ENCODE measurements at regions not wholly inside any gene's neighbourhood (a gene's known extent, or its start where the extent isn't known, plus 50 kb on each side); places are given as distances from the start of the nearest gene placed in this dataset.

DNA sequence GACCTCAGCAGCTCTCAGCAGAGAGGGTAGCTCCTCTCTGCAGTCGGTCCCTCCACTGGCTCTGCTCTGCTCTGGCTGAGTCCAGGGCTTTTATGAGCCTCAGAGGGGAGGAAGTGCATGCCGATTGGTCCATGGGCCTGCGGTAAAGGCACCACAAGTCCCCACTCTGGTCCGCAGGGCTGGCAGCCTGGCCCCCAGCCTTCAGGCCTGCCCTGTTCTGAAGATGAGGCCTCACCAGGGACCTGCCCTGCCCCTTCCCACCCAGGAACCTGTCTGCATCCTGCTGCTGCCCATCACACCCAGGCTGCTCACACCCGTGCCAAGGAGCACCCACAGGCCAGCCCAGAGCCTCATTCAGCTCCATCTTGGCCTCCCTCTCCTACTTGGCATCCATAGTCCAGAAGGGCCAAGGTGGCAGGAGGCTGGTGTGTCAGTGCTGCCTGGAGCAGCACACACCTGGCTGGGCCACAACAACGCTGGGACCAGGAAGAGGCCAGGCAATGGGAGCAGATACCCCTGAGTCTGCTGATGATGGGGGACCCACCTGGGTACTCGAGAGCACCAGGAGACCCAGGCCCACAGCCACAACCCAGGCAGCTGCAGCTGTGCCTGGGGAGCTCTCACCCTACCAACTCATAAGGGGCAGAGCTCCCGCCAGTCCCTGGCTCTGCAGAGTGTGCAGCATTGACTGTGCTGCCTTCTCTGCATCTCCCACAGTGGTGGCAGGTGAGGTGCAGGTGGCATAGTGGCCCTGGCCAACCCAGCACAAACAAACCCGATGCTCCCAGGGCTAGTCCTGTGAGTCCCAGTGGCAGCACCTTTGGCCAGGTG is 191.9 kb upstream of the NUDT6 start:
- Histone ChIP-seq H3K9me3 (ENCODE audit: insufficient read depth, low read depth, low read length) (peaks cover 15% of the 10 kb centered on the region; the same call in 1 of the 2 replicates), H3K4me1 (ENCODE audit: insufficient read depth, low read length) (no peaks in the 10 kb centered on the region), H3K27me3 (ENCODE audit: insufficient read depth, low read length) (no peaks in the 10 kb centered on the region), H3K9ac (ENCODE audit: low read depth, low read length) (no peak overlapping the region), H3K27ac (ENCODE audit: low read depth, low read length) (no peak overlapping the region), H3K4me3 (ENCODE audit: low read length) (no peak overlapping the region), H3K36me3 (ENCODE audit: insufficient read depth, low read length) (0 out of 2 replicates have a peak, but pooled peaks cover 2% of the 10 kb centered on the region)
- 95% methylated on average over 9 of the region's 9 CpGs for WGBS

DNA sequence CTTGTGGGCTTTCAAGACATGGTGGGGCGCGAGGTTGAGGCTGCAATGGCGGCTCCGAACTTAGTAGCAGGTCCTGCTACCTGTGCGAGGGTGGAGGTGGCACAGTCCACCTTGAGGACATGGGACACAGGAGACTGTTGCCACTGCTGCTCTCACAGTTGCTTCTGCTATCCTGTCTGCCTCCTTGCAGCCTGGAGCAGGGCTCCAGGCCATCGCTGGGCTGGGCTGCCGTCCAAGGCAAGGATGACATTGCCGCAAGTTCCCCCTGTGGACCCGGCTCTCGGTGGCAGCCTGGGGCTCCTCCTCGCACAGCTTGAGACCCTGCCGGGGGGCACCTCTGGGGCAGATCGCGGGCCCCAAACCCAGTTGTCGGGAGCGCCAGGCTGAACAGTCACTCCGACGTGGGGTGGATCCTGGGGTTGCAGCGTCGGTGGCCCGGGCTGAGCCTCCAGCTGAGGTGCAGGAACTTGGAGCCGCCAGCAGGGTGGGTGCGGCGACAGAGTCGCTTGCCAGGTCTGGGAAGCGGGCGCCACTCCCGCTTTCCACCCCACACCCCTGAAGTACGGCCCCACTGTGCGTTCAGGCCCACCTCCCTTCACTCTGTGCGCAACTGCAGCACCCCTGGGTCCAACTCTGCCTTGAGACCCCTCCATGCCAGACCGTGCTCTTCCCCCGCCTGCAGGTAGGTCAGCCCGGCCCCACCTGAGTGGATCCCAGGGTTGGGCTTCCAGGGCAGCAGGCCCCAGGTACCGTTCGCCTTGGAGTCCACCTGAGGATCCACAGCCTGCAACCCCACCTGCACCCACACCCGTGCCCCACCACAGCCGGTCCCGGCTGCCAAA is 192.7 kb upstream of the NUDT6 start:
- Histone ChIP-seq H3K4me3 (ENCODE audit: low read length) (no peak overlapping the region), H3K36me3 (ENCODE audit: insufficient read depth, low read length) (0 out of 2 replicates have a peak, but pooled peaks cover 2% of the 10 kb centered on the region), H3K4me1 (ENCODE audit: insufficient read depth, low read length) (no peaks in the 10 kb centered on the region), H3K27me3 (ENCODE audit: insufficient read depth, low read length) (no peaks in the 10 kb centered on the region), H3K9me3 (ENCODE audit: insufficient read depth, low read depth, low read length) (peaks cover 15% of the 10 kb centered on the region; the same call in 1 of the 2 replicates), H3K9ac (ENCODE audit: low read depth, low read length) (no peak overlapping the region), H3K27ac (ENCODE audit: low read depth, low read length) (no peak overlapping the region)
- 96% methylated on average over 39 of the region's 39 CpGs for WGBS

DNA sequence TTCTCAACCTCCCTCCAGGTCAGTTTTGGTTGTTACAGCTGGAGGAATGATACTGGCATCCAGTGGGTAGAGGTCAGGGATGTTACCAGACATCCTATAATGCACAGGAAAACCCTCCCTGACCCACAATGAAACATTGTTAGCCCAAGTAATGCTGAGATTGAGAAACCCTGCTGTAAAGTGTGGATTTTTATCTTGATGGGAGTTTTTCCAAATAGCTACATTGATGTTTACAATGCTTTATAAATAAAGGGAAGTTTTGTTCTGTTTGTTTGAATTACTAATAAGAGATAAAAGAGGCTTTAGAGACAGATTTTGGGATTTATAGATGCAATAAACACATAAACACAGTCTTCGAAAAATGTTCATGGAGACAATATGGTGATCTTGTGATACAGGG is 194.0 kb upstream of the NUDT6 start:
- no CpG with 5 or more reads among the region's 1 CpG for WGBS
- H3K4me3 ChIP-seq (ENCODE audit: low read length), result no peak overlapping the region
- H3K9me3 ChIP-seq (ENCODE audit: insufficient read depth, low read depth, low read length), result peaks cover 15% of the 10 kb centered on the region; the same call in 1 of the 2 replicates
- no peaks in the 10 kb centered on the region for H3K27me3 ChIP-seq (ENCODE audit: insufficient read depth, low read length)
- no peaks in the 10 kb centered on the region for H3K36me3 ChIP-seq (ENCODE audit: insufficient read depth, low read length)
- H3K9ac ChIP-seq (ENCODE audit: low read depth, low read length), result no peak overlapping the region
- H3K27ac ChIP-seq (ENCODE audit: low read depth, low read length), result no peak overlapping the region
- H3K4me1 ChIP-seq (ENCODE audit: insufficient read depth, low read length), result no peaks in the 10 kb centered on the region

DNA sequence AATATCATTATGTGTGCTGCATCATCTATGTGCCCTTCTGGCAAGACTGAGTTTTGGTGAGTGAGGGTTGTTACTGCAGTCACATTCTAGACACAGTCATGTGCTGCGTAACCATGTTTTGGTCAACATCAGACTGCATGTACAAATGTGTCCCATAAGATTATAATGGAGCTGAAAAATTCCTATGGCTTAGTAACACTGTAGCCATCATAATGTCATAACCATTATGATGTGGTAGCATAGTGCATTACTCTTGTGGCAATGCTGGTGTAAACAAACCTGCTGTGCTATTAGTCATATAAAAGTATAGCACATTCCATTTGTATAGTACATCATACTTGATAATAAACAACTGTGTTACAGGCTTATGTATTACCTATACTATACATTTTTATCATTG is 198.1 kb upstream of the NUDT6 start:
- H3K4me3 ChIP-seq (ENCODE audit: low read length), result no peak overlapping the region
- WGBS, result 100% methylated on average over 1 of the region's 1 CpG
- no peaks in the 10 kb centered on the region for H3K9me3 ChIP-seq (ENCODE audit: insufficient read depth, low read depth, low read length)
- no peak overlapping the region for H3K9ac ChIP-seq (ENCODE audit: low read depth, low read length)
- H3K36me3 ChIP-seq (ENCODE audit: insufficient read depth, low read length), result no peaks in the 10 kb centered on the region
- no peaks in the 10 kb centered on the region for H3K27me3 ChIP-seq (ENCODE audit: insufficient read depth, low read length)
- no peaks in the 10 kb centered on the region for H3K4me1 ChIP-seq (ENCODE audit: insufficient read depth, low read length)
- no peak overlapping the region for H3K27ac ChIP-seq (ENCODE audit: low read depth, low read length)

DNA sequence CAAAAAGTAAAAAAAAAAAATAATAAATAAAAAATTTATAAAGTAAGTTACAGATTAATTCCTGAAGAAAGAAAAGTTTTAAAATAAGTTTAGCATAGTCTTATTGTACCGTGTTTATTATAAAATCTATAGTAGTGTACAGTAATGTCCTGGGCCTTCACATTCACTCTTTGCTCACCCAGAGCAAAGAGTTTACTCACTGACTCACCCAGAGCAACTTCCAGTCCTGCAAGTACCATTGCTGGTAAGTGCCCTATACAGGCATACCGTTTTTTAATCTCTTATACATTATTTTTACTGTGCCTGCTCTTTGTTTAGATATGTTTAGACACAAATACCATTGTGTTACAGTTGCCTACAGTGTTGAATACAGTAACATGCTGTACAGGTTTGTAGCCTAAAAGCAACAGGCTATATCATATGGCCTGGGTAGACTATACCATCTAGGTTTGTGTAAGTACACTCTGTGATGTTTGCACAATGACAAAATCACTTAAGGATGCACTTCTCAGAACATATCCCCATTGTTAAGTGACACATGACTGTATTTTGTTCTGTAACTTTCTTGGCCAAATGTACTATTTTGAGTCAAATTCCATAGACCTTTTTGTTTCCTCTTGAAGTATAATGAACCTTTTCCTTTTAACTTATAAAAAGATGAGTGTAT is 199.0 kb upstream of the NUDT6 start:
- H3K27ac ChIP-seq (ENCODE audit: low read depth, low read length), result no peak overlapping the region
- no peaks in the 10 kb centered on the region for H3K36me3 ChIP-seq (ENCODE audit: insufficient read depth, low read length)
- WGBS, result 91% methylated on average over 2 of the region's 2 CpGs
- H3K9ac ChIP-seq (ENCODE audit: low read depth, low read length), result no peak overlapping the region
- no peak overlapping the region for H3K4me3 ChIP-seq (ENCODE audit: low read length)
- H3K9me3 ChIP-seq (ENCODE audit: insufficient read depth, low read depth, low read length), result no peaks in the 10 kb centered on the region
- no peaks in the 10 kb centered on the region for H3K27me3 ChIP-seq (ENCODE audit: insufficient read depth, low read length)
- H3K4me1 ChIP-seq (ENCODE audit: insufficient read depth, low read length), result no peaks in the 10 kb centered on the region

DNA sequence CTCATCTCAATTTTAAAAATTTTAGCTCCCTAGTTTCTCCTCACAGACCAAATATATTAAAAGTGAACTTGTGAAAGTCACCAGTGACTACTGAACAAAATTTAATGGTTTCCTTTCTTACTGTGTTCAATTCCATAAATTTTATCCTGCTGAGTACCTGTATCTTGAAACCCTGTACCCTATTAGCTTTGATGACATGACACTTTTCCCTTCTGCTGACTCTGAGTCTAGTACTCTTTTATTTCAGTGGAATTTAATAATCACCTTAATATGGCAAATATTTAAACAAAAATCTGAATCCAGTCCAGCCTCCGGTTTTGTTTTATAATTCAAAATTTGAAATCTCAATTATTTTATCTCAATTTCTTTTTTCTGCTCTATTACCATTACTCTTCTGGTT is 203.1 kb upstream of the NUDT6 start:
- WGBS, result 100% methylated on average over 1 of the region's 1 CpG

DNA sequence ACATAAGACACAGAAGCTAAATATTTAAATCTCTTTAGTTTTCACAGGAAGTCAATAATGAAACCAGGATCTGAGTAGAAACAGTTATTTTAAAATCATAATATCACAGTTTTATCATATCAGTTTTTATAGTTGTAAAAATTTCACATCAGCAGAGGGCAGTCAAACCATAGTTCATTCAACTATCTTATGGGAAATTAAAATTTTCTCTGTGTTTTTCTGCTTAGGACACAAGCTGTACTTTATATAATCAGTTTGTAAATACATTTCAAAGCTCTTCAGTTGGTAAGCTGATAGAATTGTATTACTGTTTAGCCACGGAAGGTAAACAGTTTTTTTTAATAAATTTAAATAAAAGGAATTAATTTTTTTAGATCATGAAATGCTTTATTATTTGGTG is 204.8 kb upstream of the NUDT6 start:
- Histone ChIP-seq H3K36me3 (ENCODE audit: insufficient read depth, low read length) (no peaks in the 10 kb centered on the region), H3K4me3 (ENCODE audit: low read length) (no peak overlapping the region), H3K4me1 (ENCODE audit: insufficient read depth, low read length) (peaks cover 3% of the 10 kb centered on the region; the same call in 1 of the 2 replicates), H3K9ac (ENCODE audit: low read depth, low read length) (no peak overlapping the region), H3K27me3 (ENCODE audit: insufficient read depth, low read length) (no peaks in the 10 kb centered on the region), H3K9me3 (ENCODE audit: insufficient read depth, low read depth, low read length) (no peaks in the 10 kb centered on the region), H3K27ac (ENCODE audit: low read depth, low read length) (no peak overlapping the region)
- WGBS, result no CpG with 5 or more reads among the region's 1 CpG

More for the DNA sequence above, 203.1 kb upstream of the NUDT6 start:
- H3K27ac ChIP-seq (ENCODE audit: low read depth, low read length), result no peak overlapping the region
- H3K9me3 ChIP-seq (ENCODE audit: insufficient read depth, low read depth, low read length), result no peaks in the 10 kb centered on the region
- H3K36me3 ChIP-seq (ENCODE audit: insufficient read depth, low read length), result no peaks in the 10 kb centered on the region
- peaks cover 3% of the 10 kb centered on the region; the same call in 1 of the 2 replicates for H3K4me1 ChIP-seq (ENCODE audit: insufficient read depth, low read length)
- no peaks in the 10 kb centered on the region for H3K27me3 ChIP-seq (ENCODE audit: insufficient read depth, low read length)
- no peak overlapping the region for H3K9ac ChIP-seq (ENCODE audit: low read depth, low read length)
- H3K4me3 ChIP-seq (ENCODE audit: low read length), result no peak overlapping the region

DNA sequence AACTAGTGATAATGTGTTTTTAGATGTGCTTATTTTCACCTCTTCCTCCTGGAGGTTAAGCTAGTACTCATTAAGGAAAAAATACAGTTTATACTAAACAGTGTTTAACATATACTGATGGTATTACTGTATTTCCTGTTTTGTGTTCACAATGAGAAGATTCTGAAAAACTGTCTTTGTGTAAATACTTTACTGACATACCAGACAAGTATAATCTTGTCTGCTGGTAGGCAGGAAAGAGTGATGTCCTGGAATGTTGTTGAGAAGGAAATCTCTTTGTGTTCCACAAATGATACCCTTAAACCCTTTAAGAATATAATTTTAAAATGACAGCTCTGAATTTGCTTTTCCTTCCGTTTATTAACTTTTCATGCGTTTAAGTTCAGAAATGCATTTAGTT is 205.5 kb upstream of the NUDT6 start:
- peaks cover 3% of the 10 kb centered on the region; the same call in 1 of the 2 replicates for H3K4me1 ChIP-seq (ENCODE audit: insufficient read depth, low read length)
- no peaks in the 10 kb centered on the region for H3K27me3 ChIP-seq (ENCODE audit: insufficient read depth, low read length)
- no peaks in the 10 kb centered on the region for H3K36me3 ChIP-seq (ENCODE audit: insufficient read depth, low read length)
- H3K9me3 ChIP-seq (ENCODE audit: insufficient read depth, low read depth, low read length), result no peaks in the 10 kb centered on the region
- H3K4me3 ChIP-seq (ENCODE audit: low read length), result no peak overlapping the region
- H3K9ac ChIP-seq (ENCODE audit: low read depth, low read length), result no peak overlapping the region
- peak overlapping the region; percentile 47; the same call in 1 of the 2 replicates for H3K27ac ChIP-seq (ENCODE audit: low read depth, low read length)
- 95% methylated on average over 2 of the region's 2 CpGs for WGBS

DNA sequence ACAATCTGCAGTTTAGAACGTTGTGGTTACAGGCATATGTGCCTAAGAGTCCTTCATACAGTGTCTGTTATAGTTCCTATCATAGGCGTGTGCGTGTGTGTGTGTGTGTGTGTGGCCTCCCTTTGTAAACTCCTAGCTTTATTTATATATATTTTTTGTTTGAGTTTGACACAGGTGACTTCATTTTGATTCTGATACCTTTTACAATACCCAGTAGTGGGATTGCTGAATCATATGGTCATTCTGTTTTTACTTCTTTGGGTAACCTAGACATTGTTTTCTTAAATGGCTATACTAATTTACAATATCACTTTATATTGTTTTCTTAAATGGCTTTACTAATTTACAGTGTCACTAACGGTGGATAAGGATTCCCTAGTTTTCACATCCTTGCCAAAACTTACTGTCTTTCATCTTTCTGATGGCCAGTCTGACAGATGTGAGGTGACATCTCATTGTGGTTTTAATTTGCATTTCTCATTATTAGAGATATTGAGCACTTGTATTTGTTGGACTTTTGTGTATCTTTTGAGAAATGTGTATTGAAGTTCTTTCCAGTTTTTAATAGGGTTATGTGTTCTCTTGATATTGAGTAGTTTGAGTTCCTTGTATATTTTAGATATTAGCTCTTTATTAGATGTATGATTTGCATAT is 211.1 kb upstream of the NUDT6 start:
- H3K36me3 ChIP-seq (ENCODE audit: insufficient read depth, low read length), result no peaks in the 10 kb centered on the region
- no peak overlapping the region for H3K4me3 ChIP-seq (ENCODE audit: low read length)
- H3K27me3 ChIP-seq (ENCODE audit: insufficient read depth, low read length), result no peaks in the 10 kb centered on the region
- no peak overlapping the region for H3K9ac ChIP-seq (ENCODE audit: low read depth, low read length)
- H3K4me1 ChIP-seq (ENCODE audit: insufficient read depth, low read length), result no peaks in the 10 kb centered on the region
- no peaks in the 10 kb centered on the region for H3K9me3 ChIP-seq (ENCODE audit: insufficient read depth, low read depth, low read length)
- H3K27ac ChIP-seq (ENCODE audit: low read depth, low read length), result no peak overlapping the region
- 97% methylated on average over 3 of the region's 4 CpGs for WGBS

DNA sequence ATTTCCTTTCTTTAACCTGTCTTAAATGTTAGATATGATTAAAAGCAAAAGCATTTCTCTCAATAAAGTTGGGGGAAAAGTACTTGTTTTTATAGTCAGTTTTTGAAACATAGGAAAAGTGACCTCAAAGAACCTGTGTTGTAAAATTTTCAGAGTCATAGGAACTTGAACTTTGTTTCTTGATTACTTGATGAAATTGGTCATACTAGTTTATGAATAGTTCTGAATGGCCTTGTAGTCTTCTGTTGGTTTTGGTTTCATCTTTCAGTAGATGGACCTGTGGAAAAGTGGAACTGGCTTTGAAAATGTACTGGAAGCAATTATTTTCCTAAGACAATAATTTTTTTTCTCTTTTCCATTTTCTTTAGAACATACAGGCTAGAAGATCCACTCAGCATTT is 222.2 kb upstream of the NUDT6 start:
- H3K36me3 ChIP-seq (ENCODE audit: insufficient read depth, low read length), result no peaks in the 10 kb centered on the region
- no peak overlapping the region for H3K9ac ChIP-seq (ENCODE audit: low read depth, low read length)
- H3K4me3 ChIP-seq (ENCODE audit: low read length), result no peak overlapping the region
- H3K4me1 ChIP-seq (ENCODE audit: insufficient read depth, low read length), result no peaks in the 10 kb centered on the region
- no peaks in the 10 kb centered on the region for H3K9me3 ChIP-seq (ENCODE audit: insufficient read depth, low read depth, low read length)
- H3K27ac ChIP-seq (ENCODE audit: low read depth, low read length), result no peak overlapping the region
- no peaks in the 10 kb centered on the region for H3K27me3 ChIP-seq (ENCODE audit: insufficient read depth, low read length)

All from HUES64 (cell line).